Astrocyte (in vitro differentiated cells and primary cell): ENCODE measurements at regions not wholly inside any gene's neighbourhood (a gene's known extent, or its start where the extent isn't known, plus 50 kb on each side); places are given as distances from the start of the nearest gene placed in this dataset.

ENCODE experiments used
- EZH2 ChIP-seq: IDR thresholded peaks from 2 replicates; pipeline ENCODE4 v1.6.1; 2012; ENCODE audit warnings: mild to moderate bottlenecking, low read length, inconsistent platforms; ENCODE audit not compliant: insufficient read depth
- TF ChIP-seq, protein P1 (sequence below): IDR thresholded peaks from 2 replicates; pipeline ENCODE4 v1.5.1; 2011; ENCODE audit warnings: low read depth, mild to moderate bottlenecking, inconsistent platforms, low read length, moderate library complexity; ENCODE audit not compliant: insufficient read depth

DNA sequence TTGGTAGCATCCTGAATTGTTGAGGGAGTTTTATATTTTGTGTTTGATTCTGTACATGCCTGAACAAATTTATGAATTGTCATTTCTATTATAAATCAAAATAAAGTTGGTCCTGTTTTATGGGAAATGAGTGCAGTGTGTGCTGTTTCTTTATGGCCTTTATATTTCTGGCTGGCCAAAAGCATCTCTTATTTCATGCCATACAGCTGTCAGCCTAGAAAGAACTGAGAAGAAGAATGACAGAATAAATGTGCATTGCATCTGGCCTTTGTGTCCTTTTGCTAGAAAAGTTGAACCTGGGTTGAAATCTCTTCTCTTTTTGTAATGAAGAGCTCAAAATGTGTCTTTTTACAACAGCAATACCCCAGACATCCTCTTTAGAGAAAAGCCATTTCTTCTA lies 474.7 kb upstream of the LRATD1 start:
- TF ChIP-seq, protein P1, sequence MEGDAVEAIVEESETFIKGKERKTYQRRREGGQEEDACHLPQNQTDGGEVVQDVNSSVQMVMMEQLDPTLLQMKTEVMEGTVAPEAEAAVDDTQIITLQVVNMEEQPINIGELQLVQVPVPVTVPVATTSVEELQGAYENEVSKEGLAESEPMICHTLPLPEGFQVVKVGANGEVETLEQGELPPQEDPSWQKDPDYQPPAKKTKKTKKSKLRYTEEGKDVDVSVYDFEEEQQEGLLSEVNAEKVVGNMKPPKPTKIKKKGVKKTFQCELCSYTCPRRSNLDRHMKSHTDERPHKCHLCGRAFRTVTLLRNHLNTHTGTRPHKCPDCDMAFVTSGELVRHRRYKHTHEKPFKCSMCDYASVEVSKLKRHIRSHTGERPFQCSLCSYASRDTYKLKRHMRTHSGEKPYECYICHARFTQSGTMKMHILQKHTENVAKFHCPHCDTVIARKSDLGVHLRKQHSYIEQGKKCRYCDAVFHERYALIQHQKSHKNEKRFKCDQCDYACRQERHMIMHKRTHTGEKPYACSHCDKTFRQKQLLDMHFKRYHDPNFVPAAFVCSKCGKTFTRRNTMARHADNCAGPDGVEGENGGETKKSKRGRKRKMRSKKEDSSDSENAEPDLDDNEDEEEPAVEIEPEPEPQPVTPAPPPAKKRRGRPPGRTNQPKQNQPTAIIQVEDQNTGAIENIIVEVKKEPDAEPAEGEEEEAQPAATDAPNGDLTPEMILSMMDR: no peak
- no peak for TF ChIP-seq EZH2
